HCT116 (cell line): ENCODE measurements at regions not wholly inside any gene's neighbourhood (a gene's known extent, or its start where the extent isn't known, plus 50 kb on each side); places are given as distances from the start of the nearest gene placed in this dataset.

Source experiments
- YY1 ChIP-seq: IDR thresholded peaks from 2 replicates; pipeline ENCODE4 v1.6.1; 2011; ENCODE audit warnings: low read length, low read depth, moderate library complexity, mild to moderate bottlenecking; ENCODE audit not compliant: insufficient replicate concordance; ENCODE audit errors: extremely low read depth
- TF ChIP-seq, protein P1 (sequence below), 3 experiments: fragments of 200-600 bp in 1 of 3; sonication (generic) in 1 of 3; IDR thresholded peaks in 2 of 3; conservative IDR thresholded peaks in 1 of 3; 2 replicates each; pipeline ENCODE4 v1.5.1; 2012 to 2017; ENCODE audit warnings: low read depth in 2 of 3, low read length in 2 of 3, antibody characterized with exemption in 1 of 3, borderline replicate concordance in 1 of 3, control low read depth in 1 of 3, mild to moderate bottlenecking in 1 of 3, mixed read lengths in 1 of 3, mixed run types in 1 of 3, moderate library complexity in 1 of 3; ENCODE audit not compliant: insufficient read depth in 1 of 3

DNA sequence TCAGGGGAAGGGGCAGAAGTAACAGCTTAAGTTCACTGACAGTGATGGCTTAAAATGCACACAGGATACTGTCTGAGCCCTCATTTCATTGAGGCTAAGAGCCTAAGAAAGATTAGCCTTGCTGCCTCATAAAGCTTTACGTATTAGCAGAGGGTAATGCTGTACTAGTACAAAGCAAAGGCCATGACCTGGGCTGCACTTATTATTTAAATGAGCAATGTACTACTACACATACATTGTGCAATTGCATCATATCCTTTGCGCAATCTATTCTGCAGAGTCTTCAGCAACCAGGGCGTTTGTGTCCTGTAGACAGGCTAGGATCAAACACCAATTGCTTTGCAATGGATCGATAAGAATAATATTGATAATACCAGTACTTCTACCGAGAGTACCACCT is 221.8 kb downstream of the TPRG1 start:
- TF ChIP-seq, protein P1, sequence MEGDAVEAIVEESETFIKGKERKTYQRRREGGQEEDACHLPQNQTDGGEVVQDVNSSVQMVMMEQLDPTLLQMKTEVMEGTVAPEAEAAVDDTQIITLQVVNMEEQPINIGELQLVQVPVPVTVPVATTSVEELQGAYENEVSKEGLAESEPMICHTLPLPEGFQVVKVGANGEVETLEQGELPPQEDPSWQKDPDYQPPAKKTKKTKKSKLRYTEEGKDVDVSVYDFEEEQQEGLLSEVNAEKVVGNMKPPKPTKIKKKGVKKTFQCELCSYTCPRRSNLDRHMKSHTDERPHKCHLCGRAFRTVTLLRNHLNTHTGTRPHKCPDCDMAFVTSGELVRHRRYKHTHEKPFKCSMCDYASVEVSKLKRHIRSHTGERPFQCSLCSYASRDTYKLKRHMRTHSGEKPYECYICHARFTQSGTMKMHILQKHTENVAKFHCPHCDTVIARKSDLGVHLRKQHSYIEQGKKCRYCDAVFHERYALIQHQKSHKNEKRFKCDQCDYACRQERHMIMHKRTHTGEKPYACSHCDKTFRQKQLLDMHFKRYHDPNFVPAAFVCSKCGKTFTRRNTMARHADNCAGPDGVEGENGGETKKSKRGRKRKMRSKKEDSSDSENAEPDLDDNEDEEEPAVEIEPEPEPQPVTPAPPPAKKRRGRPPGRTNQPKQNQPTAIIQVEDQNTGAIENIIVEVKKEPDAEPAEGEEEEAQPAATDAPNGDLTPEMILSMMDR (IDR thresholded peaks at IDR 0.05 in 2 of 3, conservative IDR thresholded peaks at IDR 0.05 in 1 of 3; ENCODE audit: borderline replicate concordance in 1 of 3, insufficient read depth in 1 of 3, low read depth in 2 of 3, low read length in 2 of 3) = no peak
- no peak for TF ChIP-seq YY1
